Fibroblast of lung (primary cell): ENCODE measurements at regions not wholly inside any gene's neighbourhood (a gene's known extent, or its start where the extent isn't known, plus 50 kb on each side); places are given as distances from the start of the nearest gene placed in this dataset.

Experiments used
- DNase-seq, 2 donors: peaks; one replicate each; pipeline versions ENCODE4 v3.0.0 to v3.0.0-alpha.2; 2010; ENCODE audit warnings: low read depth in 2 of 2
- H2AFZ ChIP-seq: 2 replicates; pipeline ENCODE4 v1.5.1; 2012; ENCODE audit warnings: low read length, control low read depth, inconsistent platforms
- H3K27ac ChIP-seq: 2 replicates; pipeline ENCODE4 v1.5.1; 2011; ENCODE audit warnings: low read length, control low read depth; ENCODE audit not compliant: insufficient read depth
- H3K27me3 ChIP-seq: 2 replicates; pipeline ENCODE4 v1.5.1; 2011; ENCODE audit warnings: mild to moderate bottlenecking, low read length; ENCODE audit not compliant: control insufficient read depth, insufficient read depth
- H3K36me3 ChIP-seq: 2 replicates; pipeline ENCODE4 v1.5.1; 2011; ENCODE audit warnings: low read length; ENCODE audit not compliant: control insufficient read depth, insufficient read depth
- H3K4me1 ChIP-seq: 2 replicates; pipeline ENCODE4 v1.5.1; 2011; ENCODE audit warnings: low read length; ENCODE audit not compliant: control insufficient read depth, insufficient read depth; ENCODE audit errors: extremely low read depth
- H3K4me2 ChIP-seq: 2 replicates; pipeline ENCODE4 v1.5.1; 2011; ENCODE audit warnings: low read length, control low read depth; ENCODE audit not compliant: insufficient read depth; ENCODE audit errors: extremely low read depth
- H3K4me3 ChIP-seq, 4 experiments: fragments of 200-600 bp in 1 of 4; sonication (generic) in 1 of 4; replicated peaks in 1 of 4; 2 replicates each; pipeline ENCODE4 v1.5.1; 2011 to 2016; ENCODE audit warnings: low read length in 4 of 4, low read depth in 3 of 4, mild to moderate bottlenecking in 3 of 4, control low read depth in 2 of 4, inconsistent platforms in 1 of 4, mixed read lengths in 1 of 4; ENCODE audit not compliant: insufficient read depth in 1 of 4; ENCODE audit errors: control extremely low read depth in 1 of 4
- H3K79me2 ChIP-seq: 2 replicates; pipeline ENCODE4 v1.5.1; 2012; ENCODE audit warnings: mild to moderate bottlenecking, low read length, inconsistent platforms; ENCODE audit not compliant: control insufficient read depth, insufficient read depth
- H3K9ac ChIP-seq: 2 replicates; pipeline ENCODE4 v1.5.1; 2011; ENCODE audit warnings: mild to moderate bottlenecking, low read length, control low read depth; ENCODE audit not compliant: insufficient read depth
- H3K9me3 ChIP-seq: 2 replicates; pipeline ENCODE4 v1.5.1; 2012; ENCODE audit warnings: low read depth, low read length; ENCODE audit not compliant: control insufficient read depth, insufficient read depth
- H4K20me1 ChIP-seq: 2 replicates; pipeline ENCODE4 v1.5.1; 2011; ENCODE audit warnings: low read length; ENCODE audit not compliant: control insufficient read depth, insufficient read depth; ENCODE audit errors: extremely low read depth
- CTCF ChIP-seq, 2 donors: IDR thresholded peaks in 1 of 2; conservative IDR thresholded peaks in 1 of 2; 1 replicate in 1 of 2; 2 replicates in 1 of 2; pipeline ENCODE4 v1.5.1; 2011 to 2012; ENCODE audit warnings: low read length in 2 of 2, control low read depth in 1 of 2, inconsistent platforms in 1 of 2, low read depth in 1 of 2, mild to moderate bottlenecking in 1 of 2
- EZH2 ChIP-seq: IDR thresholded peaks from 2 replicates; pipeline ENCODE4 v1.5.1; 2012; ENCODE audit warnings: low read length, control low read depth, mild to moderate bottlenecking; ENCODE audit errors: missing control alignments

- TF ChIP-seq EZH2 (no peak), CTCF (conservative IDR thresholded peaks at IDR 0.05 in 1 of 2, IDR thresholded peaks at IDR 0.05 in 1 of 2; ENCODE audit: low read depth in 1 of 2, low read length in 2 of 2) (no peak)
- no peak overlapping the region for H3K4me3 ChIP-seq
- no peaks in the 10 kb centered on the region for H3K9me3 ChIP-seq
- no peak for DNase-seq
- H3K36me3 ChIP-seq = no peaks in the 10 kb centered on the region
- no peaks in the 10 kb centered on the region for H3K4me1 ChIP-seq
- H3K4me2 ChIP-seq = no peak overlapping the region
- no peaks in the 10 kb centered on the region for H3K79me2 ChIP-seq
- H3K27me3 ChIP-seq = no peaks in the 10 kb centered on the region
- H3K27ac ChIP-seq = no peak overlapping the region
- H4K20me1 ChIP-seq = no peaks in the 10 kb centered on the region
- H3K9ac ChIP-seq = no peak overlapping the region
- no peak overlapping the region for H2AFZ ChIP-seq
Observed at GRCh38 chr6:139695361-139695760, 320.9 kb upstream of the CITED2 start.

- H3K4me2 ChIP-seq = no peak overlapping the region
Observed at GRCh38 chr6:139693735-139694134, 319.3 kb upstream of the CITED2 start.

GRCh38 chr6:139690007-139690406 lies 315.6 kb upstream of the CITED2 start:
- H2AFZ ChIP-seq = no peak overlapping the region
- H4K20me1 ChIP-seq = no peaks in the 10 kb centered on the region
- no peak for DNase-seq
- TF ChIP-seq EZH2 = no peak
- no peak for TF ChIP-seq CTCF (conservative IDR thresholded peaks at IDR 0.05 in 1 of 2, IDR thresholded peaks at IDR 0.05 in 1 of 2; ENCODE audit: low read depth in 1 of 2, low read length in 2 of 2)
- no peak overlapping the region for H3K27ac ChIP-seq
- H3K27me3 ChIP-seq = no peaks in the 10 kb centered on the region
- no peaks in the 10 kb centered on the region for H3K9me3 ChIP-seq
- no peaks in the 10 kb centered on the region for H3K4me1 ChIP-seq
- H3K4me2 ChIP-seq = no peak overlapping the region
- no peaks in the 10 kb centered on the region for H3K36me3 ChIP-seq
- no peak overlapping the region for H3K9ac ChIP-seq
- H3K4me3 ChIP-seq = no peak overlapping the region
- no peaks in the 10 kb centered on the region for H3K79me2 ChIP-seq

More at GRCh38 chr6:139693735-139694134, 319.3 kb upstream of the CITED2 start:
- H3K9me3 ChIP-seq = no peaks in the 10 kb centered on the region
- TF ChIP-seq EZH2 = no peak
- TF ChIP-seq CTCF (conservative IDR thresholded peaks at IDR 0.05 in 1 of 2, IDR thresholded peaks at IDR 0.05 in 1 of 2; ENCODE audit: low read depth in 1 of 2, low read length in 2 of 2) = no peak
- no peak overlapping the region for H3K27ac ChIP-seq
- no peaks in the 10 kb centered on the region for H4K20me1 ChIP-seq
- H3K4me1 ChIP-seq = no peaks in the 10 kb centered on the region
- H3K4me3 ChIP-seq = no peak overlapping the region
- H3K79me2 ChIP-seq = no peaks in the 10 kb centered on the region
- no peak for DNase-seq
- H3K9ac ChIP-seq = no peak overlapping the region
- no peak overlapping the region for H2AFZ ChIP-seq
- H3K27me3 ChIP-seq = no peaks in the 10 kb centered on the region
- no peaks in the 10 kb centered on the region for H3K36me3 ChIP-seq
